ENCODE measurements at regions not wholly inside any gene's neighbourhood (a gene's known extent, or its start where the extent isn't known, plus 50 kb on each side); places are given as distances from the start of the nearest gene placed in this dataset.
A peak's percentile ranks its signal among the peaks of the same experiment; 100 is the strongest.

- peak; percentile 78 for TF ChIP-seq MGA (IDR thresholded peaks at IDR 0.05)
- no peak for TF ChIP-seq ID3 (CRISPR knock-in tag; IDR thresholded peaks at IDR 0.05)
- peak; percentile 52; the same call in 1 of the 2 replicates for TF ChIP-seq ID3 (tag; IDR thresholded peaks at IDR 0.05)
- peak; percentile 85 for TF ChIP-seq L3MBTL2 (IDR thresholded peaks at IDR 0.05)
- no peak for TF ChIP-seq GTF2B (IDR thresholded peaks at IDR 0.05; ENCODE audit: extremely low read depth, insufficient read length)
- TF ChIP-seq PRDM10 (IDR thresholded peaks at IDR 0.05; ENCODE audit: partially characterized antibody) = peak; percentile 95
- peak; percentile 61; the same call in 1 of the 2 replicates for TF ChIP-seq CREB3L1 (IDR thresholded peaks at IDR 0.05; ENCODE audit: borderline replicate concordance, low read depth)
- peak; percentile 71; the same call in 1 of the 2 replicates for TF ChIP-seq ZBTB1 (CRISPR knock-in tag; IDR thresholded peaks at IDR 0.05; ENCODE audit: borderline replicate concordance, low read depth)
Observed at GRCh38 chr9:31807574-31808256, 576.7 kb upstream of the ACO1 start (continued).

All from K562 (cell line).